ENCODE measurements at regions not wholly inside any gene's neighbourhood (a gene's known extent, or its start where the extent isn't known, plus 50 kb on each side); places are given as distances from the start of the nearest gene placed in this dataset.
A peak's percentile ranks its signal among the peaks of the same experiment; 100 is the strongest.

DNA sequence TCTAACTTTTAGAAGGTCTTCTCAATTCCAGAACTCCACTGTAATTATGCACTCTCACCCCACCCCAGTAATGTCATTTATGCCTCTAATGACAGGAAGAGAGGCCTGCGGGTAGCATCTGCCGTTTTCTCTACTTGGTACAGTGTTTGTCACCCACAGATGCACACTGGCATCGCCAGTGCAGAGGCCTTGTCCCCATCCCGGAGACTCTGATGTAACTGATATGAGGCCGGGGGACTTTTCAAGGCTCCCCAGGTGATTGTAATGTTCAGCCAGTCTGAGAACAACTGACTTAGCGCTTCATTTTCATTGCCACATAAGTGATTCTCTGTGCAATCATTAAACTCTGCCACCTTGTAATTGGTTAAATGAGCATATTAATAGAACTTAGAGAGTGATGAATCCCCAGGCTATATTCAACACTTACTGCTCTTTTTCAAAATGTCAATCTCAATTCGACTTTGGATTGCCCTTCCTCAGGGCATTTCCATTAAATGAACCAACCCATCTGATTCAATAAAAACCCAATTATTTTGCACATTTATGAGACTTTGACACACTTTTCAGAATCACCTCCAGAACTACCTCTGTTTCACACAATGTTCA lies 113.2 kb downstream of the HERPUD2 start:
- no peak for DNase-seq

DNA sequence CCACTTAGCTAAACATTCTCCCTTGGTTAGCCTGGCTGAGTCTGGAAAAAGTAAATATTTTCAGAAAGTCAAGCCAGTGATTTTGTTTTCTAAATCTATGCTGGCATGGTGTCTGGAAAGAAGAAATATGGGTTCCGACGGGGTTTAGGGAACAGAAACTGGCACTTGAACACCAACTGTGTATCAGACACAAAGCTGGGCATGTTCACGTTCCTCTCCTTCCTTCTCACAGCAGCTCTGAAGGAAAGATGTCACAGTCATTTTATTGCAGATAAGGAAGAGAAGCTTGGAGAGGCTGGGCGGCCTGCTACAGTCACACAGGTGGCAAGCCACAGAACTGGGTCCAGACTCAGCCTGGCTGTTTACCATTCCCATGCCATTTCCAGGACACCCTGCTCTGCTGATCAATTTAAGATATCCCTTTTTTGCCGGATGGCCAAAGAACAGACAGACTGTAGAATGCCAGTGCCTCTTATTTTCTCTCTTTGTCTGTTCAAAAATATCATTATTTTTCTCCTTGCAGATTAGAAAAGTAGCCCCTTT lies 118.8 kb downstream of the HERPUD2 start:
- DNase-seq = no peak

DNA sequence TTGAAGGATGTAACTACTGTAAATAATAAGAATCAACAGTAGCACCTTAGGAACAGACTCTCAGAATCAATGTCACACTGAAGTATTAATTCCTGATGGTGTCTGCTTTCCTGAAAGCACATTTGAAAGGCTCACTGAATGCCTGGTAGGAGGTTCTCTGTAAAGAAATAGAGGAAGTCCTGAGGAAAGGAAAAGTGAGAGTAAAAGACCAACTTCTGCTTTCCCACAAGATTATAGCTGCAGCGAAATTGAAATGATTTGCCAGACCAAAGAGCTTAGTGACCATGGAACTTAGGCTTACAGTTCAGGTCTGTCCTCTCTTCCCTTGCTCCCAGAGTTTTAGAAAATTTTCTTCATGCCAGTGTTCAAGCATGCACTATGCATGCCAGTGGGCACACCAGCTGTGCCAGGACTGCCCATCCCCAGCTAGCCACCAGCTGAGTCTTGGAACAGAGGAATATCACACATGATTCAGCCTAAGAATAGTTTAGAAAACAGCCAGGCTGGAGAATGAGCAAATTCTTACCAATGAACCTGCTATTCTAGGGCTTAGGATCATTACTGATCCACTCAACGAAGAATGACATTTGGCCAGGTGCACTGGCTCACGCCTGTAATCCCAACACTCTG lies 123.2 kb downstream of the HERPUD2 start:
- no peak for DNase-seq

DNA sequence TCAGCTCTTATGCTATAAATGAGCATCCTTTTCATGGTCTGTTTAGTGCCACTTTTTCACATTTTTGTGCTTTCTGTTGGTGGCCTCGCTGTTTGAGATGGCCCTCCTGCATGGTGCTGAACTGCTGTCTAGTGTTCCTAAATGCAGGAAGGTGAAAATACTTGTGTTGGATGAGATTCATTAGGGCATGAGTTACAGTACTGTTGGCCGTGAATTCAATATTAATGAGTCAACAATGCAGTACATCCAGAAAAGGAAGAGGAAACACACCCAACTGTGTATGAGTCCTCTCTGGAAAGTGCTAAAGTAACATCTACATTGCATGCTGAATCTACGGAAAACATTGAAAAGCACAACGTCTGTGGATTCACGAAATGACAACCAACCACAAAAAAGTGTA lies 124.0 kb downstream of the HERPUD2 start:
- no peak for DNase-seq

DNA sequence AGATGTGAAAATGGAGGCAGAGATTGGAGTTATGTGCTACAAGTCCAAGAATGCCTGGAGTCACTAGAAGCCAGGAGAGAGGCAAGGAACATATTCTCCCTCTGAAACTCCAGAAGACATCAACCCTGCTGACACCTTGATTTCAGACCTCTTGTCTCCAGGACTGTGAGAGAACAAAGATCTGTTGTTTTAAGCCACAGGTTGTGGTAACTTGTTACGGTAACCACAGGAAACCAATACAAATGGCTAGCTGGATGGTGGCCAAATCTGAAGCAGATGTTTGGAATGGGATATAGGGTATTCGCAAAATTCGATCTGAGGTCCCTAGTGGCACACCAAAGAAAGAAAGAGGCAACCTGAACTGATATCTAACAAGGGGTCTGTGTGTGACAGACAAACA lies 129.0 kb downstream of the HERPUD2 start:
- no peak for DNase-seq

DNA sequence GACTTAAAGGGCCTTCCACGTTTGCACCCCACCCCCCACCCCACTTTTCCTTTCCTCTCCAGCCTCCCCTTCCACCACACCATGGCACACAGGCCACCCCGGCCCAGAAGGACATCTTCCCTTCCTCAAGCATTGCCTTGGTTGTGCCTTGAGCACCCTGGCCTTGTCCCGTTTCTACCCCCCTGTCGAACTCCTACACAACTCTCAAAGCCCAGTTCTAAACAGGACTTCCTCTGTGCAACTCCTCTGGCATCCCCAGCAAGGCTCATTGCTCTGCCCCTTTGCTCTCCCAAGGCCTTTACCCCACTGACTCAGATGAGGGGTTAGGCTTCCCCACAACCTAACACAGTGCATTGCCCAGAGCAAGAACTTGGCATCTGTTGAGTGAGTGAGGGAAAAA lies 136.1 kb downstream of the HERPUD2 start:
- no peak for DNase-seq

DNA sequence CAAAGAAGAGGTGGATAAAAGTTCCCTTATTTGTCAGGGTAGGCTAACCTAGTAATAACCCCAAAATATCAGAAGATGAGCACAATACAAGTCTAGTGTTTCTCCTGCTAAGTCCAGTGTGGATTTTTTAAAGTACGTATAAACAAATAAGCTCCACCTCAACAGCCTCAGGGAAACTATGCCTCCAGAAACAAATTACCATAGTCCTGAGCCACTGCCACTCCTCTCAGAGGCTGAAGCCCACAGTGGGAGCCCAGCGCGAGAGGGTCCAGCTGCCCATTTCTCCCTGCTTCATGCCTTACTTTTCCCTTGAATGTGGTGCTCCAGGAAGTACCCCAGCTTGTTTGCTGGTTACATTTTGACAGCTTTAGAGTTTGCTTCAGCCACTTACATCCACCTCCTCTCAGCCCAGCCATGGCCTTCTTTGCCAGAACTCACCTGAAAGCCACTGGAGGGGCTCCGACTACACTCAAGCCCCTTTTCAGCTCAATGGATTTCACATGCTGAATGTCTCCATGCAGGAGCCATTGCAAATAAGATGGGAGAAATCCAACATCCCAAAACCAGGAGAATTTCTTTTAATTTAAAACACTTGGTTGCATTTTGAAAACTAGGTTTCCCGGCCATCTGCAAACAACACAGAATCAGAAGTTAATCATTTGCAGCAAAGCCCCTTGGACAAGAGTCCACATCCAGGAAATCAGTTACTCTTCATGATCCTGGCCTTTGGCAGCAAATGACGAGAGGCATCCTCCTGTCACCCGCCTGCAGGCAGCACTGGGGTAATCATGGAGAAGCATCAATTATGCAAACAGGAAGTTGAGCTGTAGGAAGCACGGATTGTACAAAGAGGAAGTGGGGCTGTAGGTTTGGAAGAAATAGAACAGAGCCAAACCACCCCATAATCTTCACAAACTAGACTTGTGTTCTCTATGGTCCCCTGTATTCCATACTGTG lies 138.1 kb downstream of the HERPUD2 start:
- no peak for DNase-seq

DNA sequence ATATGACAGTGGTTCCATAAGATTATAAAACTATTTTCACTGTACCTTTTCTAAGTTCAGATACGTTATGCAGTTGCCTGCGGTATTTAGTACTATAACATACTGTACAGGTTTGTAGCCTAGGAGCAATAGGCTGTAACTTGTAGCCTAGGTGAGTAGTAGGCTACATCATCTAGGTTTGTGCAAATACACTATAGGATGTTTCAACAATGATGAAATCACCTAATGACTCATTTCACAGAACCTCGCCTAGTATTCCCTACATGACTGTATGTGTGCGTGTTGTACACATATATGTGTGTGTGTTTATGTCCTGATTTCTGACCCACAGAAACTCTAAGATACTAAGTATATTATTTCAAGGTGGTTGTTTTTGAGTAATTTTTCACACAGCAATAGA lies 139.0 kb downstream of the HERPUD2 start:
- no peak for DNase-seq

DNA sequence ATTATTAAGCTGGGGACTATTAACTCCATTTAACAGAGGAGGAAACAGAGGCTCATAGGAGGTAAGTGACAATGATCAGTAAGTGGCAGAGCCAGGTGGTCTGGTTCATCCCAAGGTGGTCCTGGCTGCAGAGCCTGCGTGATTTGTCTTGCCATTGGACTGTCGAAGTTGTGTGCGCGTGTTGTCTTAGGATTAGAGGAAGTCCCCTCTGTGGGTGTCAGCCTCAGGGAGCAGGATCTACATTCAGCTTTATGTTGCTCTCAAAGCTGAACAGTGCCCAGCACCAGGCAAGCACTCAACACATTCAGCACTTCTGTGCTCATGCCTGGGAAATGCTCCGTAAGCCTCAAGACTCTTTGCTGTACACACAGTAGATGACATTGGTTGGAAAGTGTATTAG lies 139.5 kb downstream of the HERPUD2 start:
- no peak for DNase-seq

DNA sequence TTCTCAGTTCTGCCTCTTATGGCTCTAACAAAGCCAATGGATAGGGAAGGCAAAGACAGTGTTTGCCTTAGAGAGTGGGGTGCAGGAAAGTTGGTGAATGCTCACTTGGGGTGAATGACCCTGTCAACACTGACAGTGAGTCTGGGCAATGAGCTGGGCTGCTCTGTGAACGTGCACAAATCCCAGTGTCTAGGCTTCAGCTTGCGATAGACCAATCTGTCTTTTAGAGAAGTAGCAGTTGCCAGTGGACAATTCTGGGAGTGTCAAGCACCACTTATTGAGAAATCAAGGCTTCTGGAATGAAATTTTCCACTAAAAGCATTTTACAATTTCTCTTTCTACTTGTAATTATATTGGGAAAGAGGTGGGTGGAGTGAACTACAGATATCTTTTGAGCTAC lies 141.4 kb downstream of the HERPUD2 start:
- DNase-seq = no peak

DNA sequence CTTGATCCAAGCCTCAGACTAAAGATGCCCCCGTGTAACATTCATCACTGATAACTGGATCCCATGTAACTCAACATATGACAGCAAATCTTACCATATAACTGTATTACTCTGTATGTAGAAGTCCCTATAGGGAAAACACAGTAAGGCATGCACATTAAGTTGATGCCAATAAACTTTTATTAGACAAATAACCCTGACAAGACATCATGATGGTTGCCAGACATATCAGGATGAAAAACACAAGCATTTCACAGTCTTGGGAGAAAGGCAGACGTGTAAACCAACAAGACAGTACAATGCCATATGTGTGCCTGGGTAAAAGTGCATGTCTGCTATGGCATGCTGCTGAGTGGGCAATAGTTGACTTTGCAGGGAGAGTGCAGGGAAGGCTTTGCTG lies 142.2 kb downstream of the HERPUD2 start:
- no peak for DNase-seq

DNA sequence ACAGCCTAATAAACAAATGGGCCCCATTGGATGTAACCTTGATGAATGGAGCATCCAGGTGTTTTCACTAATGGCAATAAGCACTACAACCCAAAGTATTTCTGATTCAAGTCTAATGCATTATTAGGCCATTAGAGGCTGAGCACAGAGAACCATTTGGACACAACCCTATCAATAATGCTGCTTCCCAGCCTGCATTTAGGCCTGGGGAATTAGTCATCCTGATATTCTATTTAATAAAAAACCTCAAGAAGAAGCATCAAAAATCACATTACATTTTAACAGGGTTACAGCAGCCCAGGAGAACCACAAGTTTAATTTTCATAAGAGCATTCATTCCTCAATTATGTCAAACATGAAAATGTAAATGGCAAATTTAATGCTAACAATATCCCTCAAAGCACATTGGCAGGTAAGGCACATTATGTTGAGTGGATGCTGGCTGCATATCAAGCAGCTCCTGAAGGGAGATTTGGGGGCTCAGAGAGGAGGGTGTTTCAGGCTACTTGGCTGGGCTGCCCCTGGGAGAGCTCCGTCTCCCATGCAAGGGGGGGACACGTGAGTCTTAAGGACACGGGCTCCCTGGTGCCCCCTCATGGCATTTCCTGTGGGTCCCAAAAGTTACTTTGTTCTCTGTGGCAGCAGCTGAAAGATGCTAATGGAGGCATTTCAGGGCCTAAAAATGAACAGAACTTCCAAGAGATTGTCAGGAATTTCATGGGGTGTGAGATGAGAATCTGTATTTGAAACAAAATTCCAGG lies 143.4 kb downstream of the HERPUD2 start:
- no peak for DNase-seq

DNA sequence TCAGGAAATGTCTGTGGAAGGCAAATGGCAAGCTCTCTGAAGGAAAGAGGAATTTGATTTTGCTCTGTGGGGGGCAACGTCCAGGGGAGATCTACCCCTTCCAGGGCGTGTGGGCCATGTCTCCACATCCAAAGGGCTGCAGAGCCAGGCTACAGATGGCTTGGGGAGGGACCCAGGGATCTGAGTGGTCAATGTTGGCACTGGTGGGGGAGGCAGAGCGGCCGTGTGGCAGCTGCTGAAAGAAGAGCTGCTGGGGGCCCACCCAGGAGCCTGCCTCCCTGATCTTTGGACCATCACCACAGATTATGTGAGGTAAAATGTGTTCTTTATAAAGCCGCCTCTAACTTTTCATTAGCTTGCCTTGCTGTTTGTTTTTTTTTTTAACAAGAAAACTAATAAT lies 144.1 kb downstream of the HERPUD2 start:
- DNase-seq = no peak

DNA sequence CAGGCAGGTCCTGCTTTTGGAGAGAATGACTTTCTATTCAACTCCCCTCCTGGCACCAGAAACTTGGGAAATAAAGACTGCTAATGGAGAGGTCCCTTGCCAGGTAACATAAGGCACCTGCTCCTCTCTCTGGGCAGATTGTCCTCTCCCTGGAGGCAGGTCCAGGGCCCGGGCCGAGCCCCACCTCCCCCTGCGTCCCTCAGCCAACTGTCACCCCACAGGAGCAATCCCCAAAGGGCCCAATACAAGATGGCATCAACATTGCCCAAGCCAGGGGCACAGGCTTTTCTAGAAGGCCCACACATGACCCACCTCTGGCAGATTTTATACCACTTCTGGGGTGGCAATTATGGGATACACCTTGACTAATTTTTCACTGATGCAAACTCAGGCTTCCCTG lies 145.2 kb downstream of the HERPUD2 start:
- no peak for DNase-seq

DNA sequence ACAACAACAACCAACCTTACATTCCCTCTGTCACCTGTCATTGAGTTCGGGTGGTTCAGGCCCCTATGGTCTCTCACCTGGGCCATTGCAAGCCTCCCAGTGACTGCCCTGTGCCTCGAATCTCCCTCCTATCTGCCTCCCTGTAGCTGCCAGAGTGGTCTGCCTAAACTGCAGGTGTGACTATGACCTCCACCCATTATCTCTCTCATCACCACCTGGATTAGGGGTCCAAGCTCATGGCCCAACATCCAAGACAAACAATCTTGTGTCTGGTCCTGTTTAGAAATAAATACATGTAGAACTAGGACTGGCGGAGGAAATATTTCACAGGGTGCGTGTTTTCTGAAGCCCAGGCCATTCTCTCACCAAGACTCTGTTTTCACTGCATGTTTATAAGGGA lies 146.6 kb downstream of the HERPUD2 start:
- DNase-seq = no peak

DNA sequence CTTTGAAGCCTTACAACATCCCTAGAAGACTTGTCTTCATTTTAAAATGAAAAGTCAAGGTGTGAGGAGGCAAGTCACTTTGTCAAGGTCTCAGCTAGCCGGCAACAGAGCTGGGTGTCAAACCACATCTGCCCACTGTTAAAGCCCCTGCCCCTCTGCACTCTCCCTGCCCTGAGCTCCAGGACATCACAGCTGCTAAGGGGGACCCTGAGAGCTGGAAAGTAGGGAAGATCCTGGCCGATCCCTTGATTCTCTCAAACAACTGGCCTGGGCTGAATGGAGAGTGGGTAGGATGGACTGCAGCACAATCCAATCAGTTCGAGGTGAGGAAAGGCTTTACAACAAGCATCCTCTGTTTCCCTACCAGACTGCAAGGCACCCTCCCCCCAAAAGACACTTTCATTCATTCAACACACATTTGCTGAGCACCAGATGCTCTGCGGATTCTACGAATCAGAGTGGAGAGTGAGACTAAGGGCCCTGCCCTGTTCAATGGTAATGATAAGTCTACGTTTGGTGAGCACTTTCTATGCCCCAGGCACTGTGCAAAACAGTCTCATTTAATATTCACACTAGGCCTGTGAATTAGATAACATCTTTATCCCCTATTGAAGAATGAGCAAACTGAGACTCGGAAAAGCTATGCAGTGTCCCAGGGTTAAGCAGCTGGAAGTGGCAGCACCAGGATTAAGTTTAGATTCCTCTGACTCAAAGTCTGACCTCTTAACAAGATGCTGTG lies 148.1 kb downstream of the HERPUD2 start:
- DNase-seq = no peak

DNA sequence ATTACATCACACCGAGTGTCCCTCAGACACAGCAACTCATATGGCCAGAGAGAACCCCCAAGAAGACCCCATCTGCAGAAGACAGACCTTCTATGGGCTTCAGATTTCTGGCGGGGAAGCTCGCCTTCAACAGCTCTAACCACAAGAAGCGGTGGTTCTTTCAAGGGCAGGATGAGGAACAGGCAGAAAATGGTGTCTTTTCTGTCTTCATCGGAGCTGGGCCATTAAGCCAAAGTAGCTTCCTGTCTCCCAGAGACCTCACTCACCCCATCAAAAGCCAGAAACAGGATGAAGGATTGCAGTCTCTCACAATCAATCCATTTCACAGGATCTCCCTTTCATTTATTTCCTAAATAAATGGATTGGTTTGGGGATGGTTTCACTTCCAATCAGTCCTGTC lies 149.1 kb downstream of the HERPUD2 start:
- no peak for DNase-seq

DNA sequence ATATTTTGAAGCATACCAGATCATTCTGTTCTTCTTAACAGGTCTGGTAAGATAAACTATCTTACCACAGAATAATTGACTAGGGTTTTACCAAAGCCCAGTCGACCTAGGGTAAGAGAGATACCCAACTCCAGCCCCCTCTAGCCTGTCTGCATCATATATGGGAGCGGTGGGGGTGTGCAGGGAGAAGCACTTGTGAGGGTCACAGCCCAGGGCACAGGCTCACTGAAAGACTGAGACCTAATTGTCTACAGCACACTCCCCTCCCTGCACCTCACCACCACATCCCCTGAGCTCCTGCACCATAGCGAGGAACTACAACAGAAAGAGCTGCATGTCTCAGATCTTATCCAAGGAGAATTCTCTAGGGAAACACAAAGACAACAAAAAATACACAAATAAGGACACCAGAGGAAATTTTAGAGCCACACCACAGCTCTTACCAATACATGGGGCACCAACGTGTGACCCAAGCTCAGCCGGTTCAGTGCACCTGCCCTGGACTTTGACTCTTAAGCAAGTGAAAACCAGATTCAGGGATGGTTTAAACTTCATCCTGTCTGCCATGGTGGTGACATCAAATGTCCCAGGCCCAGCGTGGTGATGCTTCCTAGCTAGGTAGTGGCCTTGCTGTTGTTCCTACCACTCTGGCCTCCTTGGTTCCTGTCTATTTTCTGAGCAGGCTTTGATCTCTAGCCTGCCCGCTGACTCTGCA lies 150.8 kb downstream of the HERPUD2 start:
- DNase-seq = no peak

DNA sequence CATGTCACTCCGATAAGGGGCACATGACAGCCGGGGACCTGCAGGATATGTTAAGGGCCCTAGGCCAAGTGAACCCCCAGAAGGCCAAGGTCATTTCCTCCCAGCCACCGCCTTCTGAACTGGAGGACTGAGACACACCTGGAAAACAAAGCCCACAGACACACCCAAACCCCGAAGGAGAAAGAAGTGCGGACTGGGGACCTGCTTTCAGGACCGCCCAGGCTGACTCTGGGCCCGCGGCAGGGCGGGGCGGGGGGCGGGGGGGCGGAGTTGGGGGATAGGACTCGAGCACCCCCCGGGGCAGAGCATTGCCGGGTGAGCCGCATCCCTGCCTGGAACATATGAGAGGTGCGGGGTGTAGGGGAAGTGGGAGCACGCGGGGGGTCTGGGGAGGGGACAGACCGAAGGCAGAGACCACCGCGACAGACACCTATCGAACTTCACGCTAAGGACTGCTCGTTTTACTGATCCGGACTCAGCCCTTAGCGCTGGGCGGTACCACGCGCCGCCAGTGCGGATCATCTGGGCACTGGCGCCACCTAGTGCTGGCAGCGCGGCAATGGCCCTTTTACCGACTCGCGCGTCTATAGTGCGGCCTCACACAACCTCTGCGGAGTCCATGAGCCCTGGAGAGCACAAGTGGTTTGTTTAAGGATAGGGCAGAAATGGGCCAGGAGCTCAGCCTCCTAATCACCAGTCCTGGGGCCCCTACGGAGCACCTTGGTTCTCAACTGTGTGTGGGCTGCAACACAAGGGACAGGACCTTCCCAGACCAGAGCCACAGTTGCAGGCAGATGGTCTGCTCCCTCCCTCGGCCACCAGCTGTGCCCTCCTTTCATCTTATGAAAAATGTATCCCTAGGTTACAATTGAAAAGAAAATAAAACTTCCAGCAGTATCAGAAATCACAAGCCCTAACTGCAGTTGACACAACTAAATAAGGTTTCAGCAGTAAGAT lies 157.6 kb downstream of the HERPUD2 start:
- DNase-seq = peak; percentile 60

DNA sequence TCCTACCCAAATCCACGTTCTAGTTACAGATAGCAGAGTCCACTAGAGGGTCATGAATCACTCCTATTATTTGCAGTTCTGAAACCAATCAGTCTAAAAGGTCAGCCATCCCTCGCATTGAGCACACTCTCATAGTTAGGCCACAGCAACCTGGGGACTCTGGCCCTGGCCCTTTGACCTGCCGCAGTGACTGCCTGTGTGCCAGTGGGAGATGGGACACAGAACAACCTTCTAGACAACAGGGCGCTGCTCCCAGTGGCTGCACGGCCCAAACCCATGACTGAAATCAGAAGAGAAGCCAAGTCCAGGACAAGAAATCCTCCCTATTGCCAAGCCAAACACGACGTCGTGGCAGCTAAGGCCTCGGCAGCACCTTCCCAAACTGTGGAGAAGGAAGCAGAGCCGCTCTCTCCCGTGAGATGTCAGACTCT lies 158.5 kb downstream of the HERPUD2 start:
- no peak for DNase-seq
